Suppressor macrophage treated with lipopolysaccharide for 1 hour (primary cell): ENCODE measurements at regions not wholly inside any gene's neighbourhood (a gene's known extent, or its start where the extent isn't known, plus 50 kb on each side); places are given as distances from the start of the nearest gene placed in this dataset.

ENCODE experiments used
- DNase-seq, 3 donors: peaks; one replicate each; pipeline ENCODE4 v3.0.0-alpha.2; 2020 to 2022

GRCh38 chr5:165906871-165907270 is 2384.6 kb upstream of the WWC1 start:
- no peak for DNase-seq

GRCh38 chr5:165913059-165913458 is 2378.4 kb upstream of the WWC1 start:
- DNase-seq, result no peak

- no peak for DNase-seq
These were observed 2377.0 kb upstream of the WWC1 start for GRCh38 chr5:165914456-165914855.

GRCh38 chr5:165919196-165919595 is 2372.2 kb upstream of the WWC1 start:
- DNase-seq, result no peak

- no peak for DNase-seq
These were observed 2370.8 kb upstream of the WWC1 start for GRCh38 chr5:165920655-165921054.

GRCh38 chr5:165928971-165929370 is 2362.5 kb upstream of the WWC1 start:
- no peak for DNase-seq

- no peak for DNase-seq
These were observed 2350.9 kb upstream of the WWC1 start for GRCh38 chr5:165940541-165940940.

GRCh38 chr5:165956854-165957253 is 2334.6 kb upstream of the WWC1 start:
- no peak for DNase-seq

- no peak for DNase-seq
These were observed 2309.8 kb upstream of the WWC1 start for GRCh38 chr5:165981671-165982070.

GRCh38 chr5:165996201-165996875 is 2295.1 kb upstream of the WWC1 start:
- DNase-seq, result no peak

- no peak for DNase-seq
These were observed 2291.6 kb upstream of the WWC1 start for GRCh38 chr5:165999693-166000320.

GRCh38 chr5:166004006-166004405 is 2287.4 kb upstream of the WWC1 start:
- no peak for DNase-seq

- DNase-seq, result no peak
These were observed 2278.0 kb upstream of the WWC1 start for GRCh38 chr5:166013415-166013814.

GRCh38 chr5:166014256-166014655 is 2277.2 kb upstream of the WWC1 start:
- no peak for DNase-seq

- no peak for DNase-seq
These were observed 2272.7 kb upstream of the WWC1 start for GRCh38 chr5:166018716-166019115.

- DNase-seq, result no peak
These were observed 2269.4 kb upstream of the WWC1 start for GRCh38 chr5:166022065-166022464.

- DNase-seq, result no peak
These were observed 2266.5 kb upstream of the WWC1 start for GRCh38 chr5:166024970-166025369.

- DNase-seq, result no peak
These were observed 2263.9 kb upstream of the WWC1 start for GRCh38 chr5:166027582-166027981.

- DNase-seq, result no peak
These were observed 2259.5 kb upstream of the WWC1 start for GRCh38 chr5:166031926-166032325.

- DNase-seq, result no peak
These were observed 2258.8 kb upstream of the WWC1 start for GRCh38 chr5:166032601-166033000.

- DNase-seq, result no peak
These were observed 2245.5 kb upstream of the WWC1 start for GRCh38 chr5:166045961-166046360.

- DNase-seq, result no peak
These were observed 2244.5 kb upstream of the WWC1 start for GRCh38 chr5:166046956-166047355.

GRCh38 chr5:166050531-166050930 is 2240.9 kb upstream of the WWC1 start:
- DNase-seq, result no peak

GRCh38 chr5:166058660-166059059 is 2232.8 kb upstream of the WWC1 start:
- no peak for DNase-seq

- DNase-seq, result no peak
These were observed 2229.4 kb upstream of the WWC1 start for GRCh38 chr5:166062094-166062493.
